Smooth muscle cell (in vitro differentiated cells): ENCODE measurements at regions not wholly inside any gene's neighbourhood (a gene's known extent, or its start where the extent isn't known, plus 50 kb on each side); places are given as distances from the start of the nearest gene placed in this dataset.

Experiments
- DNase-seq: peaks from one replicate; lab custom pipeline; 2025; ENCODE audit not compliant: unreplicated experiment; lab: John Stamatoyannopoulos, UW
- H2AFZ ChIP-seq: fragments of 200-600 bp; sonication (generic); 2 replicates; pipeline ENCODE4 v1.6.0; 2016; ENCODE audit warnings: antibody characterized with exemption, low read depth, mild to moderate bottlenecking
- H3F3A ChIP-seq: fragments of 200-600 bp; sonication (generic); 2 replicates; pipeline ENCODE4 v1.6.0; 2017; ENCODE audit warnings: antibody characterized with exemption, low read depth
- H3K27ac ChIP-seq: fragments of 200-600 bp; sonication (generic); 2 replicates; pipeline ENCODE4 v1.5.1; 2016; ENCODE audit warnings: low read depth, mild to moderate bottlenecking
- H3K27me3 ChIP-seq: fragments of 200-600 bp; sonication (generic); 2 replicates; pipeline ENCODE4 v1.6.1; 2016; ENCODE audit warnings: low read depth, mild to moderate bottlenecking
- H3K36me3 ChIP-seq: fragments of 200-600 bp; sonication (generic); 2 replicates; pipeline ENCODE4 v1.5.1; 2016; ENCODE audit warnings: low read depth
- H3K4me1 ChIP-seq: fragments of 200-600 bp; sonication (generic); 2 replicates; pipeline ENCODE4 v1.5.1; 2016; ENCODE audit warnings: low read depth
- H3K4me2 ChIP-seq: fragments of 200-600 bp; sonication (generic); 2 replicates; pipeline ENCODE4 v1.6.0; 2016; ENCODE audit warnings: mild to moderate bottlenecking
- H3K4me3 ChIP-seq: fragments of 200-600 bp; sonication (generic); 2 replicates; pipeline ENCODE4 v1.5.1; 2016; ENCODE audit warnings: mild to moderate bottlenecking
- H3K79me2 ChIP-seq: fragments of 200-600 bp; sonication (generic); 2 replicates; pipeline ENCODE4 v1.6.0; 2016; ENCODE audit warnings: low read depth, mild to moderate bottlenecking
- H3K9ac ChIP-seq: fragments of 200-600 bp; sonication (generic); 2 replicates; pipeline ENCODE4 v1.6.0; 2016; ENCODE audit warnings: low read depth
- H3K9me3 ChIP-seq: fragments of 200-600 bp; sonication (generic); replicated peaks from 2 replicates; pipeline ENCODE4 v1.5.1; 2016; ENCODE audit warnings: low read depth
- H4K20me1 ChIP-seq: fragments of 200-600 bp; sonication (generic); 2 replicates; pipeline ENCODE4 v1.6.0; 2016; ENCODE audit warnings: low read depth
- CTCF ChIP-seq: fragments of 200-600 bp; sonication (generic); IDR thresholded peaks from 2 replicates; pipeline ENCODE4 v1.5.1; 2017; ENCODE audit warnings: borderline replicate concordance, mild to moderate bottlenecking, antibody characterized with exemption; ENCODE audit not compliant: insufficient read depth, poor library complexity, severe bottlenecking
- WGBS: methylation state at CpG from one replicate; pipeline ENCODE4 v1.1.7; 2016; ENCODE audit warnings: low lambda C conversion rate; 5-methylcytosine and 5-hydroxymethylcytosine counted together

- TF ChIP-seq CTCF: no peak
- H3K4me2 ChIP-seq: no peak overlapping the region
- no peaks in the 10 kb centered on the region for H3K4me1 ChIP-seq
- H3K79me2 ChIP-seq: no peaks in the 10 kb centered on the region
- H3K27me3 ChIP-seq: no peaks in the 10 kb centered on the region
- no peak overlapping the region for H3K4me3 ChIP-seq
- no peak overlapping the region for H3K27ac ChIP-seq
- DNase-seq: no peak
- no peaks in the 10 kb centered on the region for H3F3A ChIP-seq
- peaks cover 15% of the 10 kb centered on the region for H3K9me3 ChIP-seq
- H3K9ac ChIP-seq: no peak overlapping the region
- H3K36me3 ChIP-seq: no peaks in the 10 kb centered on the region
- no peaks in the 10 kb centered on the region for H4K20me1 ChIP-seq
- no peak overlapping the region for H2AFZ ChIP-seq
- 92% methylated on average over 3 of the region's 3 CpGs for WGBS
Measured at GRCh38 chr11:69387409-69387885, 93.5 kb downstream of the MYEOV start.

- TF ChIP-seq CTCF: no peak
- Histone ChIP-seq H3K79me2 (no peaks in the 10 kb centered on the region), H3K9ac (no peak overlapping the region), H3K4me2 (no peak overlapping the region), H3K27me3 (no peaks in the 10 kb centered on the region), H3K4me1 (no peaks in the 10 kb centered on the region), H3K9me3 (peaks cover 15% of the 10 kb centered on the region), H2AFZ (no peak overlapping the region), H4K20me1 (no peaks in the 10 kb centered on the region), H3K4me3 (no peak overlapping the region), H3F3A (no peaks in the 10 kb centered on the region), H3K36me3 (no peaks in the 10 kb centered on the region), H3K27ac (no peak overlapping the region)
- no peak for DNase-seq
Measured at GRCh38 chr11:69388210-69388609, 93.3 kb upstream of the LINC01488 start.

GRCh38 chr11:69388661-69389060, 92.8 kb upstream of the LINC01488 start:
- no peak for DNase-seq
- no peaks in the 10 kb centered on the region for H3F3A ChIP-seq
- H3K27me3 ChIP-seq: no peaks in the 10 kb centered on the region
- peaks cover 15% of the 10 kb centered on the region for H3K9me3 ChIP-seq
- no peaks in the 10 kb centered on the region for H3K4me1 ChIP-seq
- H3K4me3 ChIP-seq: no peak overlapping the region
- no peak overlapping the region for H3K27ac ChIP-seq
- H4K20me1 ChIP-seq: no peaks in the 10 kb centered on the region
- 43% methylated on average over 2 of the region's 2 CpGs for WGBS
- no peak overlapping the region for H2AFZ ChIP-seq
- H3K4me2 ChIP-seq: no peak overlapping the region
- no peaks in the 10 kb centered on the region for H3K36me3 ChIP-seq
- TF ChIP-seq CTCF: no peak
- no peak overlapping the region for H3K9ac ChIP-seq
- H3K79me2 ChIP-seq: no peaks in the 10 kb centered on the region

GRCh38 chr11:69390561-69390960, 90.9 kb upstream of the LINC01488 start:
- Histone ChIP-seq H3K9me3 (peaks cover 15% of the 10 kb centered on the region), H3K36me3 (no peaks in the 10 kb centered on the region), H3K27ac (no peak overlapping the region), H3K4me3 (no peak overlapping the region), H4K20me1 (no peaks in the 10 kb centered on the region), H3K9ac (no peak overlapping the region), H3K79me2 (no peaks in the 10 kb centered on the region), H3F3A (no peaks in the 10 kb centered on the region), H3K4me2 (no peak overlapping the region), H2AFZ (no peak overlapping the region), H3K27me3 (no peaks in the 10 kb centered on the region), H3K4me1 (no peaks in the 10 kb centered on the region)
- no peak for DNase-seq
- 89% methylated on average over 4 of the region's 8 CpGs for WGBS
- no peak for TF ChIP-seq CTCF
